Pancreas (tissue), 10 donors: ENCODE measurements at regions not wholly inside any gene's neighbourhood (a gene's known extent, or its start where the extent isn't known, plus 50 kb on each side); places are given as distances from the start of the nearest gene placed in this dataset.

Experiments used
- ATAC-seq, 4 donors: fragments of 200-7000 bp; cut with Tn5 transposase; one replicate each; pipeline versions ENCODE4 v1.8.0 to v1.9.1; 2020; ENCODE audit warnings: mild to moderate bottlenecking in 4 of 4, moderate library complexity in 4 of 4
- DNase-seq, 6 donors: peaks; one replicate each; pipeline ENCODE4 v3.0.0-alpha.2; 2020
- FAIRE-seq: peaks from 2 replicates; lab custom pipeline; 2012; peaks lifted over from hg19 to GRCh38; lab: Jason Lieb, UNC
- H3K27ac ChIP-seq, 4 donors: fragments of 200-600 bp; sonication (generic); 1 replicate in 3 of 4; 2 replicates in 1 of 4; pipeline versions ENCODE4 v1.5.0 to v1.8.0; 2020
- H3K27me3 ChIP-seq, 4 donors: fragments of 200-600 bp; one replicate each; pipeline ENCODE4 v1.8.0; 2021
- H3K36me3 ChIP-seq, 3 donors: fragments of 200-600 bp; sonication (generic) in 1 of 3; one replicate each; pipeline versions ENCODE4 v1.5.0 to v1.8.0; 2020 to 2021
- H3K4me1 ChIP-seq, 3 donors: fragments of 200-600 bp; one replicate each; pipeline ENCODE4 v1.8.0; 2021
- H3K4me3 ChIP-seq, 4 donors: fragments of 200-600 bp; sonication (generic) in 2 of 4; one replicate each; pipeline versions ENCODE4 v1.5.0 to v1.8.0; 2020 to 2021
- H3K9me3 ChIP-seq, 4 donors: fragments of 200-600 bp; one replicate each; pipeline ENCODE4 v1.8.0; 2021
- WGBS, 2 donors: extraction: QIAGEN DNeasy Blood & Tissue Kit; methylation state at CpG; one replicate each; pipeline ENCODE4 v1.1.7; 2013; 5-methylcytosine and 5-hydroxymethylcytosine counted together
- intact Hi-C, 3 donors: fragments of 100-400 bp; cut with DNase I; formaldehyde crosslinking; loops; one replicate each; pipeline versions ENCODE4 v1.11.1 to v1.14.2; 2022
- TF ChIP-seq, protein P1 (sequence below), 4 donors: fragments of 200-600 bp; sonication (generic) in 3 of 4; IDR thresholded peaks; one replicate each; pipeline versions ENCODE4 v1.5.0 to v1.8.0; 2021; ENCODE audit warnings: antibody characterized with exemption in 4 of 4
- donor health status: healthy with polysubstance abuse.
- donor health status: DM: no; HTN: no; CAD: no; lungs with moderate emphysema.
- donor health status: DM: no; HTN: no; CAD: no.
- donor health status: control.
- donor health status: control.
- donor health status: Bipolar disorder and iron deficiency.
- donor health status: DM: yes; HTN: yes; CAD: no.
- donor health status: DM: no; HTN: no; CAD: no.
- donor health status: DM: no; HTN: no; CAD: no.
- donor health status: DM: yes; HTN: yes; CAD: no.

DNA sequence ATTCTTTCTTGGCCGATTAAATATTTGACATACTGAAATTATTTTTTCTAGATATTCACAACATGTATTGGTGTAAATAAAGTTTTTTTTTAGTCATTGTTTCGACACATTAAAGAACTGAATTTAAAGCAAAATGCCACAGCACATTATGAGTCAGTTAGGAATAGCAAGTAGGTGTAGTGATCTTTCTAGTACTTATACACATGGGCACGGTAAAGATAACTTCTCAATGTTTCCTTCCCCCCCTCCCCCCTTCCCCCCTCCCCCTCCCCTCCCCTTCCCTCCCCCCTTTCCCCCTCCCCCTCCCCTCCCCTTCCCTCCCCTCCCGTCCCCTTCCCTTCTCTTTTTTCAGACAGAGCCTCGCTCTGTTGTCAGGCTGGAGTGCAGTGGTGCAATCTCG, 1269.9 kb downstream of the ADGRL3 start:
- Histone ChIP-seq H3K36me3 (no peaks in the 10 kb centered on the region), H3K27ac (no peak overlapping the region), H3K4me3 (no peak overlapping the region), H3K27me3 (no peaks in the 10 kb centered on the region), H3K9me3 (no peaks in the 10 kb centered on the region), H3K4me1 (no peaks in the 10 kb centered on the region)
- intact Hi-C loops = no loop called here
- WGBS, 2 donors = 64 to 67% methylated on average over 3 to 5 of the region's 6 CpGs
- ATAC-seq = no peak
- no peak for DNase-seq
- TF ChIP-seq, protein P1, sequence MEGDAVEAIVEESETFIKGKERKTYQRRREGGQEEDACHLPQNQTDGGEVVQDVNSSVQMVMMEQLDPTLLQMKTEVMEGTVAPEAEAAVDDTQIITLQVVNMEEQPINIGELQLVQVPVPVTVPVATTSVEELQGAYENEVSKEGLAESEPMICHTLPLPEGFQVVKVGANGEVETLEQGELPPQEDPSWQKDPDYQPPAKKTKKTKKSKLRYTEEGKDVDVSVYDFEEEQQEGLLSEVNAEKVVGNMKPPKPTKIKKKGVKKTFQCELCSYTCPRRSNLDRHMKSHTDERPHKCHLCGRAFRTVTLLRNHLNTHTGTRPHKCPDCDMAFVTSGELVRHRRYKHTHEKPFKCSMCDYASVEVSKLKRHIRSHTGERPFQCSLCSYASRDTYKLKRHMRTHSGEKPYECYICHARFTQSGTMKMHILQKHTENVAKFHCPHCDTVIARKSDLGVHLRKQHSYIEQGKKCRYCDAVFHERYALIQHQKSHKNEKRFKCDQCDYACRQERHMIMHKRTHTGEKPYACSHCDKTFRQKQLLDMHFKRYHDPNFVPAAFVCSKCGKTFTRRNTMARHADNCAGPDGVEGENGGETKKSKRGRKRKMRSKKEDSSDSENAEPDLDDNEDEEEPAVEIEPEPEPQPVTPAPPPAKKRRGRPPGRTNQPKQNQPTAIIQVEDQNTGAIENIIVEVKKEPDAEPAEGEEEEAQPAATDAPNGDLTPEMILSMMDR (IDR thresholded peaks at IDR 0.05) = no peak
- FAIRE-seq = no peak

DNA sequence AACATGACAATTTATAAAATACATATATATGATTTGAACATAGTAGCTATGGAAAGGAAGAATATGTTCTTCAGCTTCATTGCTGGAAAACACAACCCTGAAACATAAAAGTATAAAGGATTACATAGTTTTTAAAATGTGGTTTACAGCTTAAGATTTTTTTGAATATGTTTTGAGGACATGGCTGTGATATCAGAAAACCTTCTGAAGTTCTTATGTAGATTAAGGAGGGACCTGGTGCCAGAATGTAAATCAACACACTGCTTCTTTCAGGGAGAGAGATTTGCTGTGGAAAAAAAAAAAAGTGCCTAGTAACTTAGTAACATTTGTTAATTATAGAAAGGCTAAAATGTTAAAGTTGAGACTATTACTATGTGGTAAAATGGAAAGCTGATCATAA, 1261.8 kb downstream of the ADGRL3 start:
- no peaks in the 10 kb centered on the region for H3K36me3 ChIP-seq
- no peak for FAIRE-seq
- DNase-seq = no peak
- H3K4me3 ChIP-seq = no peak overlapping the region
- no peak for ATAC-seq
- TF ChIP-seq, protein P1 (IDR thresholded peaks at IDR 0.05) = no peak
- intact Hi-C loops = no loop called here
- H3K4me1 ChIP-seq = no peaks in the 10 kb centered on the region
- H3K27me3 ChIP-seq = no peaks in the 10 kb centered on the region
- no peaks in the 10 kb centered on the region for H3K9me3 ChIP-seq
- no peak overlapping the region for H3K27ac ChIP-seq

DNA sequence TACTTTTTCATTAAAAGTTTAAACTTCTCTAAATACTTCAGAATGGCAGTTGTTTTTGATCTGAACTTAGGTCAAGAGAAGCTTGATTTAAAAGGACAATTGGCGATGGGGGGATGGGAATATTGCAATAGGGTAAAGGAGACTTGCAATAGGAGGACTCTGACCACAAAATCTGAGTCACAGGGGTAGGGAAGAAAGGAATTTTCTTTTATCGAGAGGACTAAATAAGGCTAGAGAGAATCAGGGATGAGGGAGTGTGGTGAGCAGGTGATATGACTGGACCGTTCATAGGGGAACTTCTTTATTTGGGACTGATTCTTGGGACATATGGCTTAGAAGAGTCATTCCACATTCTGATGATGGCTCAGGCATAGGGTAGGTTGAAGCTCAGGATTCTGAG, 1260.2 kb downstream of the ADGRL3 start:
- Histone ChIP-seq H3K4me1 (no peaks in the 10 kb centered on the region), H3K27ac (no peak overlapping the region), H3K4me3 (no peak overlapping the region), H3K36me3 (no peaks in the 10 kb centered on the region), H3K27me3 (no peaks in the 10 kb centered on the region), H3K9me3 (no peaks in the 10 kb centered on the region)
- DNase-seq (no peak), FAIRE-seq (no peak), ATAC-seq (no peak)
- intact Hi-C loops = no loop called here
- 49 to 64% methylated on average over 3 of the region's 3 CpGs for WGBS, 2 donors
- TF ChIP-seq, protein P1 (IDR thresholded peaks at IDR 0.05) = no peak

DNA sequence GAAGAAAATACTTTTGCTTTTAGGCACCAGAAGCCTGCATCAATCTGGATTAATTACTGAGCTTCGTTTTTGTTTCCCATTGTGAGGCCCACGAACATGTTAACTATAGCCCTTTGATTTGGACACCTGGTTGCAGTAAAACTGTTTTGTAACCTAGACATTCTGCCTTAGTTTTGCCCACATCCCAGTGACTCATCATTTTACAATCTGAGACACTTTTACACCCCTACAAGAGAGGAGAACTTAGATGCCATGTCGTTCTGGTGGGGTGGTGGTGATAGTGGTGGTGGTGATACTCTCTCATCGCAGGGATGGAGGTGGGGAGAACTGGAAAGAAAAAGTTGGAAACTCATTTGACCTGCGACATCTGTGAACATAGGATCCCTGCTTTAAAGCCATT, 1257.2 kb downstream of the ADGRL3 start:
- ATAC-seq (no peak), DNase-seq (no peak), FAIRE-seq (no peak)
- Histone ChIP-seq H3K36me3 (no peaks in the 10 kb centered on the region), H3K27me3 (no peaks in the 10 kb centered on the region), H3K4me1 (no peaks in the 10 kb centered on the region), H3K4me3 (no peak overlapping the region), H3K27ac (no peak overlapping the region), H3K9me3 (no peaks in the 10 kb centered on the region)
- TF ChIP-seq, protein P1 (IDR thresholded peaks at IDR 0.05) = no peak
- WGBS, 2 donors = 38 to 51% methylated on average over 5 of the region's 5 CpGs
- intact Hi-C loops = no loop called here

DNA sequence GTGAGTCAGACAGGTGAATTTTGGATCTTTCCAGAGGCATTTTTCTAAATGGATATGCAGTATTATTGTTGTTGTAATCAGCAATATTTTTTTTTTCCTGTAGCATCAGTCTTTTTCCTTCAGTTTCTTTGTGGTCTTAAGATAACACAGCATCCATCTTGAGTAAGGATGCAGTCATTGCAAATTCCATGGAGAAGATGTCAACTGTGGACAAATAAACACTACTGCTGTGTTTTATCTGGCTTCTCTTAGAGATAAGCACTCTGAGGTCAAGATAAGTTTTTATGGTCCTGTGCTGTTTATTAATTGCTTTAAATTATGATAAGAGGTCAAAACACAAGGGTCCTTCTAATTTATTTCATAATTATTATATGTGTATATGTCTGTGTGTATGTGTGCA, 1255.7 kb downstream of the ADGRL3 start:
- Histone ChIP-seq H3K27me3 (no peaks in the 10 kb centered on the region), H3K4me3 (no peak overlapping the region), H3K4me1 (no peaks in the 10 kb centered on the region), H3K9me3 (no peaks in the 10 kb centered on the region), H3K27ac (no peak overlapping the region), H3K36me3 (no peaks in the 10 kb centered on the region)
- no peak for FAIRE-seq
- intact Hi-C loops = no loop called here
- ATAC-seq = no peak
- TF ChIP-seq, protein P1 (IDR thresholded peaks at IDR 0.05) = no peak
- no peak for DNase-seq
